Spinal cord (tissue), 9 donors: ENCODE measurements at regions not wholly inside any gene's neighbourhood (a gene's known extent, or its start where the extent isn't known, plus 50 kb on each side); places are given as distances from the start of the nearest gene placed in this dataset.
"Not testable (repeated sequence)": the region's sequence is repeated elsewhere in the genome, so short reads cannot be mapped to it uniquely, and the experiment has no call there.

Experiments used
- DNase-seq, 6 donors: peaks; one replicate each; pipeline versions ENCODE4 v3.0.0 to v3.0.0-alpha.2; 2013 to 2015; ENCODE audit warnings: low spot score in 6 of 6, low read depth in 4 of 6
- H3K27ac ChIP-seq: one replicate; pipeline ENCODE4 v1.5.1; 2013; ENCODE audit warnings: low read depth, low read length, control low read depth
- H3K27me3 ChIP-seq: one replicate; pipeline ENCODE4 v1.6.1; 2013; ENCODE audit warnings: low read length; ENCODE audit not compliant: control insufficient read depth, insufficient read depth
- H3K36me3 ChIP-seq: one replicate; pipeline ENCODE4 v1.6.1; 2013; ENCODE audit warnings: low read length; ENCODE audit not compliant: control insufficient read depth, insufficient read depth
- H3K4me1 ChIP-seq: one replicate; pipeline ENCODE4 v1.6.1; 2013; ENCODE audit warnings: low read length; ENCODE audit not compliant: control insufficient read depth, insufficient read depth
- H3K4me3 ChIP-seq: one replicate; pipeline ENCODE4 v1.5.1; 2013; ENCODE audit warnings: low read depth, low read length, control low read depth
- H3K9me3 ChIP-seq: one replicate; pipeline ENCODE4 v1.6.1; 2013; ENCODE audit warnings: low read length; ENCODE audit not compliant: control insufficient read depth, insufficient read depth
- WGBS: methylation state at CpG from one replicate; pipeline ENCODE4 v1.1.5; 2013; ENCODE audit warnings: missing lambda C conversion rate; ENCODE audit not compliant: insufficient coverage; 5-methylcytosine and 5-hydroxymethylcytosine counted together
- donor health status: healthy.

DNA sequence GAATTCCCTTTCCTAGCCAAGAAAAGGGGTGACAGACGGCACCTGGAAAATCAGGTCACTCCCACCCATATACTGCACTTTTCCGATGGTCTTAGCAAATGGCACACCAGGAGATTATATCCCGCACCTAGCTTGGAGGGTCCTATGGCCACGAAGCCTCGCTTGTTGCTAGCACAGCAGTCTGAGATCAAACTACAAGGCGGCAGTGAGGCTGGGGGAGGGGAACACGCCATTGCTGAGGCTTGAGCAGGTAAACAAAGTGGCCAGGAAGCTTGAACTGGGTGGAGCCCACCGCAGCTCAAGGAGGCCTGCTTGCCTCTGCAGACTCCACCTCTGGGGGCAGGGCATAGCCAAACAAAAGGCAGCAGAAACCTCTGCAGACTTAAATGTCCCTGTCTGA is 190.8 kb downstream of the NFKBIZ start:
- WGBS: 92% methylated on average over 6 of the region's 8 CpGs
- not testable (repeated sequence) for H3K4me3 ChIP-seq, H3K9me3 ChIP-seq, H3K4me1 ChIP-seq, H3K36me3 ChIP-seq, DNase-seq, H3K27me3 ChIP-seq, H3K27ac ChIP-seq

DNA sequence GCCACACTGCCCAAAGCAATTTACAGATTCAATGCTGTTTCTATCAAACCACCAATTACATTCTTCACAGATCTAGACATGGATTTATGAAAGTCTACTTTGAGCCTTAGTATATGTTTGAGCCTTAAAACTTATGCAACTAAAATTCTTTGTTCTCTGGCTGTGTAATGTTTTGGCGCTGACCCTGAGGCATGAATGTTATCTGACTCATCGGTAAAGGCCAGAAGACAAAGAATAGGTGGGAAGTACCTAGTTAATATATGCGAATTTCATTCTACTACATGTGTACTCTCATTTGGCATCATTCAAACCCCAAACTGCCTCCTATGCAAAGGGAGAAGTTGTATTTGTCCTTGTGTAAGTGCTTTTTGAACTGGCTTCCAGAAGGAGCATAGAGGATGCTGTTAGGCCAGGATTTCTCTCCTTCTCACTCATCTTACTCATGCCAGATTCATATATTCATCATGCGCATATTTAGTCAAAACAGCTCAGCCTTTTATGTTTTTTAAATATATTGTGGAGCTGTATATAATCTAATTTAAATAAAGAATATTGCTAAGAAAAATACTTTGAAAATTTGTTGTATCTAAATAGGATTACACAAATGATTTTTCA is 204.2 kb downstream of the NFKBIZ start:
- peak in 1 of 6 donors; percentile 47 for DNase-seq
- no CpG with 5 or more reads among the region's 4 CpGs for WGBS
- H3K4me3 ChIP-seq: no peak overlapping the region
- no peaks in the 10 kb centered on the region for H3K9me3 ChIP-seq
- H3K27ac ChIP-seq: no peak overlapping the region
- no peaks in the 10 kb centered on the region for H3K4me1 ChIP-seq
- no peaks in the 10 kb centered on the region for H3K36me3 ChIP-seq
- H3K27me3 ChIP-seq: no peaks in the 10 kb centered on the region

DNA sequence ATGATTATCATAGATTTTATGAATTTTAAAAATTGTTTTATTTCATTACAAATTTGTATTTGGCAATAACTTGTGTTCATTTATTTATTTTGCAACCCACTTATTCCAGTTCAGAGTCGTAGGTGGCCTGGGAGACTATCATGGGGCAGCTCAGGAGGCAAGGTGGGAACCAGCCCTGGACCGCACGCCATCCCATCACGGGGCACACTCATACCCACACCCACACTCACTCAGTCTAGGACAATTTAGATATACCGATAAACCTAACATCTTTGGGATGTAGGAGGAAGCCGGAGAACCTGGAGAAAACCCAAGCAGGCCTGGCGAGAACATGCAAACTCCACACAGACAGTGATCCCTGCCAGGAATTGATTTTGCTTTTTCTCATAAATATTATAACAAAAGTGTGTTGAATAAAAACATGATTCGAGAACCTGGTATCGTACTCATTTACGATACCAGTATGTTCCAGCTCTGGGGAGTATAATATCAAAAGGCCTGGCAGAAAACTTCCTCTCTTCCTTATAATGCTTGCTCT is 205.3 kb downstream of the NFKBIZ start:
- Histone ChIP-seq H3K36me3 (no peaks in the 10 kb centered on the region), H3K9me3 (no peaks in the 10 kb centered on the region), H3K4me3 (no peak overlapping the region), H3K27ac (no peak overlapping the region), H3K27me3 (no peaks in the 10 kb centered on the region), H3K4me1 (no peaks in the 10 kb centered on the region)
- no CpG with 5 or more reads among the region's 10 CpGs for WGBS
- peak in 1 of 6 donors; percentile 80 for DNase-seq

DNA sequence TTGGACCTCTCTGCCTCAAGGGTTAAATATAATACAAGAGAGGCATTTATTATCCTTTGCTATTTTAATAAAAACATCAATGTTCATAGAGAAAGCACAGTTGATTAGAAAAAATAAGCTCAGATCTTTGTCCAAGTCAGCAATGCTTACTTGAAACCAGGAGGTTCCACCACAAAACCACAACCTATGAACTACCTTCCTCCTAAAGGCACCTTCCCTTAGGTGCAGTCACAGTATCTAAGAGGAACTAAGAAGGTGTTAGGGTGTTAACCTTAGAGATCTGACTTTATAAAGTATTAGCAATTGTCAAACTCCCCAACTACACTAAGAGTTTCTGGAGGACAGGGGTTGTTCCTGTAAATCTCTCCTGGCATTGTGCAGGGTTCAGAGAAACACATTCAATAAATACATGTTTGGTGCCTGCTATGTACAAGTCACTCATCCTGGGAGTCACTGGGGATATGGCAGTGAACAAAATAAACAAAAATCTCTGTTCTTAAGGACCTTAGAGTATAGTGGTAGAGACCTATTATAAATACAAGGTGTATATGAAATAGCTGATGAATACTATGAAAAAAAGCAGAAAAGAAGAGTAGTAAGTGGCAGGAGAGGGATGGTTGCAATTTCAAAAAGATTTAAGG is 208.6 kb downstream of the NFKBIZ start:
- H3K27me3 ChIP-seq: no peaks in the 10 kb centered on the region
- H3K9me3 ChIP-seq: no peaks in the 10 kb centered on the region
- no peaks in the 10 kb centered on the region for H3K36me3 ChIP-seq
- DNase-seq: no peak
- H3K4me3 ChIP-seq: no peak overlapping the region
- no peaks in the 10 kb centered on the region for H3K4me1 ChIP-seq
- no peak overlapping the region for H3K27ac ChIP-seq

DNA sequence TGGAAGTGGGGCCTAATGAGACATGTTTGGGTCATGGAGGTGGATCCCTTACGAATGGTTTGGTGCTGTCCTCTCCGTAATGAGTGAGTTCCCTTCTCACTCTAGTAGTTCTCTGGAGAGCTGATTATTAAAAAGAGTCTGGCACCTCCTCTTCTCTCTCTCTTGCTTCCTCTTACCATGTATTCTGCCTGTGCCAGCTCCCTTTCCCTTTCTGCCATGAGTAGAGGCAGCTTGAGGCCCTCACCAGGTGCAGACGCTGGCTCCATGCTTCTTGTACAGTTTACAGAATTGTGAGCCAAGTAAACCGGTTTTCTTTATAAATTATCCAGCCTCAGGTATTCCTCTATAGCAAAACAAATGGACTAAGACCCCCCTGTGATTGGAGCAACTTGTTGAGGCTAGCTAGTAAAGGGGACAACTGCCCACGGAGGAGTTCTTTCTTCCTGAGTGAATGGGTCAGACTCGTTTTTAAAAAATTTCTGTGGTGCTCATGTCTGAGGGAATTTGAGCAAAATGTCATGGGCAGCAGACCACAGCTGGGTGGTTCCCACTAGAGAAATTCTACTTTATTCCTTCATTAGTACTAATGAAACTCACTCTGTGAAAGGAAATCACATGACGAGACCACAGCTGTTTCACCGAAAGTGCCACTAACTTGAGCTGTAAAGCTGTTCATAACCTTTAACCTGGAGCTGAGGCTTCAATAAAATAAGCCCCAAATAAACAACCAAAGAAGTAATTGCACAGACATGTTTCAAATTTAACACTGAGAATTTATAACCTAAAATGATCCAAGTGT is 210.0 kb downstream of the NFKBIZ start:
- no peak overlapping the region for H3K4me3 ChIP-seq
- 74% methylated on average over 4 of the region's 8 CpGs for WGBS
- H3K27ac ChIP-seq: no peak overlapping the region
- H3K27me3 ChIP-seq: no peaks in the 10 kb centered on the region
- no peak for DNase-seq
- no peaks in the 10 kb centered on the region for H3K36me3 ChIP-seq
- no peaks in the 10 kb centered on the region for H3K9me3 ChIP-seq
- H3K4me1 ChIP-seq: no peaks in the 10 kb centered on the region

DNA sequence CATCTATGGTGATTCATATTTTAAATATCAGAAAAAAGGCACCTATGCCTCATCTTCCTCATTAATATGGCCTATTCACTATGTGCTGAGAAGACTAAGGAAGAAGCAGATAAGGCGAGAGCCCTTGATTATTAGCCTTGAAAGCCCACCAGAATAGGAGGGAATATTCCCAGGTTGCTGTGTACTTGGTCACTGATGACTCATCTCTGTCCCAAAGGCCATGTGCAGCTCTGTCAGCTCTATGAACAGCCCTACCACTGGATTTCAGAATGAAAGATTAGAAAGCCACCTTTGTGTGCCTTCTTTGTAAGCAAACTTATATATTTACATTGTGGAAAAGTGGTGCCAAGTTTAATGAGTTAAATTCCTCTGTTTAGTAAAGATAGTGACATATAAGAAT is 211.5 kb downstream of the NFKBIZ start:
- Histone ChIP-seq H3K36me3 (no peaks in the 10 kb centered on the region), H3K4me3 (no peak overlapping the region), H3K27me3 (no peaks in the 10 kb centered on the region), H3K4me1 (no peaks in the 10 kb centered on the region), H3K9me3 (no peaks in the 10 kb centered on the region), H3K27ac (no peak overlapping the region)
- DNase-seq: no peak
- 100% methylated on average over 1 of the region's 1 CpG for WGBS

DNA sequence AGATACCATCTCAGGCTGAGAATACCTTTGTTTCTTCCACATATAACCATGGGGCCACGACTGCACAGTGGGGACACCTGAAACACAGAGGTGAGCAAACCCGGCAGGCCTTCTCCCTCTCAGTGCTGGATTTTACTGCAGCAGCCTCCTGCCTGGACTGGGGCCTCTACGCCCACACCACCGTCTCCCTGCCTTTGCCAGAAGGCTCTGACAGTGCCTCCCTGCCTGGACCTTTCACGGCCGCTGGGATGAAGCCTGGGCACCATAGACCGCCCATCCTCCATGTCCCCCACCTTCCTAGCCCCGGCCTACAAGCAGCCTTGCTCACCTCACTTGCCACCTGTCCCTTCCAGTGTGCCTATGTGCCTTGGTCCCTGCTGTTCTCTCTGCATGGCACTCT is 214.3 kb downstream of the NFKBIZ start:
- no peaks in the 10 kb centered on the region for H3K9me3 ChIP-seq
- no peak overlapping the region for H3K4me3 ChIP-seq
- H3K4me1 ChIP-seq: no peaks in the 10 kb centered on the region
- H3K36me3 ChIP-seq: no peaks in the 10 kb centered on the region
- 94% methylated on average over 8 of the region's 8 CpGs for WGBS
- DNase-seq: no peak
- H3K27ac ChIP-seq: no peak overlapping the region
- no peaks in the 10 kb centered on the region for H3K27me3 ChIP-seq

DNA sequence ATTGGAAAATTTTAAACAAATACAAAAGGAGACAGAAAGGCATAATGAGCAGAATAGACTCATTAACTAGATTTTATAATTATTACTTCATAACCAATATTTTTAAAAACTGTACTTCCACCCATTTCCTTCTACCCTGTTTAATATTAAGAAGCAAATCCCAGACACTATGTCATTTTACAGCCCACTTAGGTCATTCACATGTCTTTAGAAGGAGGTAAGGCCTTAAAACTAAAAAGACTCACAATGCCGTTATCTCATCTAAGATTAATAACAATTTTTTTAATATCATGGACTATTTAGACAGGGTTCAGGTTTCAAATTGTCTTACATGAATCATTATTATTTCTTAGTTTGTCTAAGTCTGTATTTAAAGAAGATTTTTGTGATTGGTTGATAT is 217.2 kb downstream of the NFKBIZ start:
- WGBS: no CpG with 5 or more reads among the region's 1 CpG
- Histone ChIP-seq H3K9me3 (no peaks in the 10 kb centered on the region), H3K27me3 (no peaks in the 10 kb centered on the region), H3K4me1 (no peaks in the 10 kb centered on the region), H3K36me3 (no peaks in the 10 kb centered on the region), H3K4me3 (no peak overlapping the region), H3K27ac (no peak overlapping the region)
- no peak for DNase-seq

DNA sequence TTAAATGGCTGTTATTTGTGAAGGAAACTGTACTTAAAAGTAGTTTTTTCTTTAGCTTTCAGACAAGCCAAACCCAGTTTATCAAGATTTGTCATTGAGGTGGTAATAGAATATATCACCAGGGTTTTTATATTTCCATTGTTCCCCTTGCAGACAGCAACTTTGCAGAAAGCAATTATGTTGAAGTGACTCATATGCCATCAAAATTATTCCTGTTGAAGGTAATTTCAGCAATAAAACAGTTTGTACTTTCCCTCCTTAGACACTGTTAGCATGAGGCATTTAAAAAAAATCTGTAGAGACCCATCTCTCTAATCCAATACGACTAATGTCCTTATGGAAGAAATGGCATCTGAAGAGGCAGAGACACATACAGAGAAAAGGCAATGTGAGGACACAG is 219.0 kb downstream of the NFKBIZ start:
- H3K9me3 ChIP-seq: no peaks in the 10 kb centered on the region
- no peak overlapping the region for H3K4me3 ChIP-seq
- no peaks in the 10 kb centered on the region for H3K4me1 ChIP-seq
- peak in 1 of 6 donors; percentile 18 for DNase-seq
- H3K27ac ChIP-seq: no peak overlapping the region
- no peaks in the 10 kb centered on the region for H3K27me3 ChIP-seq
- WGBS: no CpG with 5 or more reads among the region's 1 CpG
- H3K36me3 ChIP-seq: no peaks in the 10 kb centered on the region
